ENCODE measurements at regions not wholly inside any gene's neighbourhood (a gene's known extent, or its start where the extent isn't known, plus 50 kb on each side); places are given as distances from the start of the nearest gene placed in this dataset.

- Histone ChIP-seq H2BK12ac (ENCODE audit: low read depth, low read length) (no peak overlapping the region), H4K91ac (replicated peaks; ENCODE audit: insufficient read length, low read length) (no peak overlapping the region), H4K5ac (ENCODE audit: insufficient read length, low read depth, low read length) (no peak overlapping the region), H3K79me2 (ENCODE audit: control insufficient read depth in 1 of 2, insufficient read depth in 2 of 2, low read length in 2 of 2) (no peaks in the 10 kb centered on the region), H3K14ac (ENCODE audit: insufficient read length) (no peak overlapping the region), H2BK5ac (ENCODE audit: low read depth, low read length) (no peak overlapping the region), H3K27me3 (replicated peaks in 1 of 4; ENCODE audit: control insufficient read depth in 3 of 4, extremely low read depth in 1 of 4, insufficient read depth in 3 of 4, low read length in 3 of 4) (no peaks in the 10 kb centered on the region), H3K27ac (ENCODE audit: low read depth, low read length) (no peak overlapping the region), H3K4me1 (replicated peaks in 1 of 4; ENCODE audit: control insufficient read depth in 3 of 4, insufficient read depth in 4 of 4, low read length in 3 of 4) (no peaks in the 10 kb centered on the region), H3K9ac (replicated peaks in 1 of 4; ENCODE audit: extremely low read depth in 1 of 4, low read depth in 3 of 4, low read length in 3 of 4) (no peak overlapping the region), H3K23ac (ENCODE audit: insufficient read length) (no peak overlapping the region), H4K20me1 (replicated peaks in 1 of 2; ENCODE audit: control insufficient read depth in 1 of 2, insufficient read depth in 2 of 2, low read length in 2 of 2) (no peaks in the 10 kb centered on the region), H2AK5ac (ENCODE audit: low read depth, low read length) (no peak overlapping the region), H4K8ac (ENCODE audit: extremely low read depth, insufficient read depth, low read length) (no peak overlapping the region), H3K9me3 (ENCODE audit: insufficient read depth in 2 of 2, low read depth in 1 of 2, low read length in 1 of 2) (peaks cover 8 to 12% of the 10 kb centered on the region in 2 experiments; a peak in 3 of 4 replicates), H3K23me2 (ENCODE audit: low read depth, low read length) (no peaks in the 10 kb centered on the region), H3K4me2 (ENCODE audit: insufficient read depth in 1 of 2, low read depth in 2 of 2, low read length in 2 of 2) (no peak overlapping the region), H3K4me3 (ENCODE audit: extremely low read depth in 1 of 4, insufficient read depth in 2 of 4, low read depth in 3 of 4, low read length in 4 of 4) (no peak overlapping the region), H3K79me1 (ENCODE audit: low read depth, low read length) (no peaks in the 10 kb centered on the region), H2BK120ac (replicated peaks; ENCODE audit: low read depth, low read length) (no peak overlapping the region), H3K4ac (replicated peaks; ENCODE audit: insufficient read length, low read depth, low read length) (no peak overlapping the region), H2BK15ac (ENCODE audit: low read length) (no peak overlapping the region), H3K36me3 (ENCODE audit: control insufficient read depth in 2 of 4, insufficient read depth in 4 of 4, low read length in 3 of 4) (no peaks in the 10 kb centered on the region), H2BK20ac (ENCODE audit: low read length) (no peak overlapping the region), H3K18ac (ENCODE audit: extremely low read depth, low read length) (no peak overlapping the region), H2AFZ (ENCODE audit: low read length) (no peak overlapping the region), H3K56ac (replicated peaks; ENCODE audit: insufficient read length, low read depth, low read length) (no peak overlapping the region)
- DNase-seq (ENCODE audit: low read depth in 1 of 2, low spot score in 2 of 2) (no peak), FAIRE-seq (no peak)
- no CpG with 5 or more reads among the region's 1 CpG for WGBS, 2 experiments (ENCODE audit: extremely low coverage in 1 of 2, insufficient coverage in 1 of 2, insufficient read length in 1 of 2, insufficient replicate concordance in 2 of 2, low coverage in 1 of 2, low lambda C conversion rate in 2 of 2, missing lambda C conversion rate in 1 of 2)
- CTCF ChIA-PET (ENCODE audit: partially characterized antibody): no interaction called here
- POLR2A ChIA-PET (ENCODE audit: partially characterized antibody): no interaction called here
- TF ChIP-seq CHD1 (IDR thresholded peaks at IDR 0.05; ENCODE audit: low read depth, low read length) (no peak), NRF1 (IDR thresholded peaks at IDR 0.05; ENCODE audit: low read depth, low read length) (no peak), EGR1 (IDR thresholded peaks at IDR 0.05; ENCODE audit: borderline replicate concordance, low read depth, low read length) (no peak), SIX5 (IDR thresholded peaks at IDR 0.05; ENCODE audit: low read depth, low read length) (no peak), MAX (IDR thresholded peaks at IDR 0.05) (no peak), SAP30 (IDR thresholded peaks at IDR 0.05; ENCODE audit: insufficient read depth, insufficient replicate concordance, low read length) (no peak), POU5F1 (IDR thresholded peaks at IDR 0.05; ENCODE audit: low read depth, low read length) (no peak), ASH2L (IDR thresholded peaks at IDR 0.05; ENCODE audit: low read length) (no peak), JUND (IDR thresholded peaks at IDR 0.05; ENCODE audit: low read length) (no peak), EP300 (IDR thresholded peaks at IDR 0.05; ENCODE audit: borderline replicate concordance in 1 of 2, low read depth in 2 of 2, low read length in 2 of 2) (no peak), RAD21 (IDR thresholded peaks at IDR 0.05 in 1 of 2, conservative IDR thresholded peaks at IDR 0.05 in 1 of 2; ENCODE audit: low read depth in 2 of 2, low read length in 2 of 2) (no peak), JUN (IDR thresholded peaks at IDR 0.05; ENCODE audit: low read depth, low read length) (no peak)
Measured at GRCh38 chrX:95626748-95627147, 1057.9 kb upstream of the DIAPH2 start.

Measured in H1 (cell line).